Uterus (tissue), 2 donors: ENCODE measurements at regions not wholly inside any gene's neighbourhood (a gene's known extent, or its start where the extent isn't known, plus 50 kb on each side); places are given as distances from the start of the nearest gene placed in this dataset.

Experiments used
- POLR2A ChIP-seq, 2 donors: fragments of 450-650 bp; IDR thresholded peaks; one replicate each; pipeline ENCODE4 v1.6.1; 2016; ENCODE audit warnings: antibody characterized with exemption in 2 of 2, mild to moderate bottlenecking in 1 of 2, moderate library complexity in 1 of 2
- TF ChIP-seq, protein P1 (sequence below), 4 experiments: fragments of 200-600 bp in 2 of 4; fragments of 450-650 bp in 2 of 4; sonication (generic) in 2 of 4; IDR thresholded peaks; one replicate each; pipeline ENCODE4 v1.5.1; 2016 to 2019; ENCODE audit warnings: antibody characterized with exemption in 4 of 4, mild to moderate bottlenecking in 2 of 4, moderate library complexity in 1 of 4

DNA sequence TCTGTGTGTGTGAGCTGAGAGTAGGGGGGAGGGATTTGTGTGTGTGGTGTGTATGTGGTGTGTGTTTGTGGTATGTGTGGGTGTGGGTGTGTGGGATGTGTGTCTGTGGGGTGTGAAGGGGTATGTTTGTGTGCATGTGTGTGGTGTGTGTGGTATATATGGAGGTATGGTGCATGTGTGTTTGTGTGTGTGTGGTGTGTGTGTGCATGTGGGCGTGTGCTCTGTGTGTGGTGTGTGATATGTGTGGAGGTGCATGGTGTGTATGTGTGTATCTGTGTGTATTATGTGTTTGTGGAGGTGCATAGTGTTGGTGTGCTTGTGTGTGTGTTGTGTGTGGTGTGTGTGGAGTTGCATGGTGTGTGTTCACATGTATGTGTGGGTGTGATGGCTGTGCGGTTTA, 106.0 kb downstream of the CMPK2 start:
- TF ChIP-seq, protein P1, sequence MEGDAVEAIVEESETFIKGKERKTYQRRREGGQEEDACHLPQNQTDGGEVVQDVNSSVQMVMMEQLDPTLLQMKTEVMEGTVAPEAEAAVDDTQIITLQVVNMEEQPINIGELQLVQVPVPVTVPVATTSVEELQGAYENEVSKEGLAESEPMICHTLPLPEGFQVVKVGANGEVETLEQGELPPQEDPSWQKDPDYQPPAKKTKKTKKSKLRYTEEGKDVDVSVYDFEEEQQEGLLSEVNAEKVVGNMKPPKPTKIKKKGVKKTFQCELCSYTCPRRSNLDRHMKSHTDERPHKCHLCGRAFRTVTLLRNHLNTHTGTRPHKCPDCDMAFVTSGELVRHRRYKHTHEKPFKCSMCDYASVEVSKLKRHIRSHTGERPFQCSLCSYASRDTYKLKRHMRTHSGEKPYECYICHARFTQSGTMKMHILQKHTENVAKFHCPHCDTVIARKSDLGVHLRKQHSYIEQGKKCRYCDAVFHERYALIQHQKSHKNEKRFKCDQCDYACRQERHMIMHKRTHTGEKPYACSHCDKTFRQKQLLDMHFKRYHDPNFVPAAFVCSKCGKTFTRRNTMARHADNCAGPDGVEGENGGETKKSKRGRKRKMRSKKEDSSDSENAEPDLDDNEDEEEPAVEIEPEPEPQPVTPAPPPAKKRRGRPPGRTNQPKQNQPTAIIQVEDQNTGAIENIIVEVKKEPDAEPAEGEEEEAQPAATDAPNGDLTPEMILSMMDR (IDR thresholded peaks at IDR 0.05): no peak
- TF ChIP-seq POLR2A (IDR thresholded peaks at IDR 0.05): no peak
